ENCODE measurements at regions not wholly inside any gene's neighbourhood (a gene's known extent, or its start where the extent isn't known, plus 50 kb on each side); places are given as distances from the start of the nearest gene placed in this dataset.

DNA sequence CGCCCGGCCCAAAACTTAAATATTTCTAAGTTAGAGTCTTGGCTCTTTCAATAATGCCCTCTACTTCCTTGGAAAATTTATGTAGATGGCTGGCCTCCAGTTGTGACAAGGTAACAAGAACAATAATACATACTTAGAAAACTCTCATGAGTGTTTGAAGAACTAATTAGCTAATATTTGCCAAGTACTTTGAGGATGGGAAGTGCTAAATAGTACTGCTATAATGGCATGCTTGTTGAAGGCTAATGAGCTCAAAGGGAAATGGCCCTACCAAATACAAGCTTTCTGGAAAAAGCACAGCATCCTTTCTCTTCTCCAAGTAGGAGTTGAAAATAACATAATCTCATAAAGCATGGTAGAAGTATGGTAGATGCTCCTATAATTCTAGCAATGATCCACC lies 1022.2 kb upstream of the PIK3C3 start:
- TF ChIP-seq, protein P1, sequence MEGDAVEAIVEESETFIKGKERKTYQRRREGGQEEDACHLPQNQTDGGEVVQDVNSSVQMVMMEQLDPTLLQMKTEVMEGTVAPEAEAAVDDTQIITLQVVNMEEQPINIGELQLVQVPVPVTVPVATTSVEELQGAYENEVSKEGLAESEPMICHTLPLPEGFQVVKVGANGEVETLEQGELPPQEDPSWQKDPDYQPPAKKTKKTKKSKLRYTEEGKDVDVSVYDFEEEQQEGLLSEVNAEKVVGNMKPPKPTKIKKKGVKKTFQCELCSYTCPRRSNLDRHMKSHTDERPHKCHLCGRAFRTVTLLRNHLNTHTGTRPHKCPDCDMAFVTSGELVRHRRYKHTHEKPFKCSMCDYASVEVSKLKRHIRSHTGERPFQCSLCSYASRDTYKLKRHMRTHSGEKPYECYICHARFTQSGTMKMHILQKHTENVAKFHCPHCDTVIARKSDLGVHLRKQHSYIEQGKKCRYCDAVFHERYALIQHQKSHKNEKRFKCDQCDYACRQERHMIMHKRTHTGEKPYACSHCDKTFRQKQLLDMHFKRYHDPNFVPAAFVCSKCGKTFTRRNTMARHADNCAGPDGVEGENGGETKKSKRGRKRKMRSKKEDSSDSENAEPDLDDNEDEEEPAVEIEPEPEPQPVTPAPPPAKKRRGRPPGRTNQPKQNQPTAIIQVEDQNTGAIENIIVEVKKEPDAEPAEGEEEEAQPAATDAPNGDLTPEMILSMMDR (IDR thresholded peaks at IDR 0.05; ENCODE audit: extremely low read depth, insufficient read depth, missing control alignments): no peak
- no peak for DNase-seq (ENCODE audit: low spot score)
- in situ Hi-C loops (cut with MboI; ENCODE audit: low pct_unique_long_range_greater_than_20kb, low sequenced_read_pairs, unreplicated experiment): no loop called here

DNA sequence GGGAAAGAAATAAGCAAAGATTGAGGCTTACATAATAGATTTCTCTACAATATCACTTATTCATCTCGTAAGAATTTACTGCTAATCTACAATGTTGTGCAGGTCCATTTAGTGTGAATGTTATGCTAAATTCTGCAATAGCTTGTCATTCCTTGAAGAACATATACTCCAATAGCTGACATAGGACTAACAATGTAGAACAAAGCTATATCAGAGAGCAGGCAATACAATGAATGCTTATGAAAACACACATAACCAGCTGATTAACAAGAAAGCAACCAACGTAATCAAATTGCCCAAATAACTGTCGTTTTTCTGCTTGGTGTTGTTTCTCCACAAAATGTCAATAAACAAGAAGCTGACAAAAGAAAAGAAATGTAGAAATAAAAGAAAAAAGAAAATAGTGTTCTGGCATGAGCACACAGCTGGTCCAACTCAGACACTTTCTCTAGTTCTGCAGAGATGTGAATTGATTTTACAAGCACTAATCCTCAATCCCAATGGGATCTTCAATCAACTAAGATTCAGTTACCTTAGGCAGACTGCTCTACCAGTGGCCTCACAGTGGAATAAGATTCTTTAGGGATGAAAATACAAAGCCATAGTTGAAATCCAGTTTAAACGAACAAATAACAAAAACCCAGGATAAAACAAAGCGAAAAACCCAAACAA lies 1024.7 kb upstream of the PIK3C3 start:
- no peak for DNase-seq (ENCODE audit: low spot score)
- in situ Hi-C loops (cut with MboI; ENCODE audit: low pct_unique_long_range_greater_than_20kb, low sequenced_read_pairs, unreplicated experiment): no loop called here
- TF ChIP-seq, protein P1 (IDR thresholded peaks at IDR 0.05; ENCODE audit: extremely low read depth, insufficient read depth, missing control alignments): no peak

DNA sequence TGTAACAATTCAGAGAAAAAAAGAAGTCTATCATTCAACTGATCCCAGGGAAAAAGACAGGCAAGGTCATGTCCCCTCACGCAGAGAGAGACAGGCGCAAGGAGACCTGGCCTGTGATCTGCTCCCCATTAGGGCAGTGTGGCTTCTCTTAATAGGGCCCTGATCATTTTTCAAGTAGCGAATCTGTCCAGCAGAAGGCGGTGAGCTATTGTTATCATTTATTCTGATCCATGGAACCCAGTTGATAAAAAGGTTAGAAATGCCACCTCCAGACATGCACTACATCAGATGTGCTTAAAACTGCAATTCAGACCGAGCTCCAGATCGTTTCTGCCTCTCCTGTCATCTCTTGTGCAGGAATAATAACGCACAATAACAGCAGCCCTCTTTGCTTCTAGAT lies 1025.6 kb upstream of the PIK3C3 start:
- no peak for DNase-seq (ENCODE audit: low spot score)
- TF ChIP-seq, protein P1 (IDR thresholded peaks at IDR 0.05; ENCODE audit: extremely low read depth, insufficient read depth, missing control alignments): no peak
- in situ Hi-C loops (cut with MboI; ENCODE audit: low pct_unique_long_range_greater_than_20kb, low sequenced_read_pairs, unreplicated experiment): no loop called here

DNA sequence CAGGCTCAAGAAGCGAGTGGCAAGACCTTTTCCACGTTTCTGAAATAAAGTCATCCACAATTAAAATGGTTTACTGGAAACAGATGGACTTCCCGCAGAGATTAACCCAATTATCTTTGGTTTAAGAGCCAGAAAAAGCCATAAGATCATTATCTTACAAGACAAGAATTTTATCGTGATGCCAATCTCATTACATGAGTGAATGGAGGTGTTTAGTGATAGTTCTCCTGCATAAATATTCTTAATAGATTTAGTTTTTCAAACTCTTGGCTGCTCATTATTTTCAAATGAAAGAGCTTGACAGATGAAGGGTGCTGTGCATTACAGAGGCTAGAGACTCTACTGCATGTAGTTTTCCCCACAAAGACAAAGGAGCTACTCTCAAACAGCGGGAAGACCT lies 1028.4 kb upstream of the PIK3C3 start:
- TF ChIP-seq, protein P1 (IDR thresholded peaks at IDR 0.05; ENCODE audit: extremely low read depth, insufficient read depth, missing control alignments): no peak
- DNase-seq (ENCODE audit: low spot score): no peak
- in situ Hi-C loops (cut with MboI; ENCODE audit: low pct_unique_long_range_greater_than_20kb, low sequenced_read_pairs, unreplicated experiment): no loop called here

DNA sequence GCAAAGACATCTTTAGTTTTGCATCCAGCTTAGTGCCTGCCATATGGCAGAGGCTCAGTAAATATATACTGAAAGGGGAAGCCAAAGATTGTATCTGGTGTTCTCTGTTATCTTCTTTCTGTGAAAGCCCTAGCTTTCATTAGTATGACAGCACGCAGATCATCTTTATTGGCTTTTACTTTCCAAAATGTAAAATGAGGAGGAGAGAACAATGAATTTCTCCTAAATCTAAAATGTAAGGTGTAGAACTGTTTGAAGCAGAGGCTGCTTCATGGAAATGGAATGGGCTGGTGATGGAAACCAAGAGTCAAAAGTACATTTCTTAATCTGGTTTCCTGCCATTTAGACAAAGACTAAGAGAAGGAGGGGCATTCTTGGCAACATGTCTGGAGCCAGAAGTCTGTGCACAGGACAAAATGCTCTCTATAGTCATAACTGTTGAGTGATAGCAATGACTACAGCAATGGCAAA lies 1029.9 kb upstream of the PIK3C3 start:
- in situ Hi-C loops (cut with MboI; ENCODE audit: low pct_unique_long_range_greater_than_20kb, low sequenced_read_pairs, unreplicated experiment): no loop called here
- DNase-seq (ENCODE audit: low spot score): no peak
- TF ChIP-seq, protein P1 (IDR thresholded peaks at IDR 0.05; ENCODE audit: extremely low read depth, insufficient read depth, missing control alignments): no peak

DNA sequence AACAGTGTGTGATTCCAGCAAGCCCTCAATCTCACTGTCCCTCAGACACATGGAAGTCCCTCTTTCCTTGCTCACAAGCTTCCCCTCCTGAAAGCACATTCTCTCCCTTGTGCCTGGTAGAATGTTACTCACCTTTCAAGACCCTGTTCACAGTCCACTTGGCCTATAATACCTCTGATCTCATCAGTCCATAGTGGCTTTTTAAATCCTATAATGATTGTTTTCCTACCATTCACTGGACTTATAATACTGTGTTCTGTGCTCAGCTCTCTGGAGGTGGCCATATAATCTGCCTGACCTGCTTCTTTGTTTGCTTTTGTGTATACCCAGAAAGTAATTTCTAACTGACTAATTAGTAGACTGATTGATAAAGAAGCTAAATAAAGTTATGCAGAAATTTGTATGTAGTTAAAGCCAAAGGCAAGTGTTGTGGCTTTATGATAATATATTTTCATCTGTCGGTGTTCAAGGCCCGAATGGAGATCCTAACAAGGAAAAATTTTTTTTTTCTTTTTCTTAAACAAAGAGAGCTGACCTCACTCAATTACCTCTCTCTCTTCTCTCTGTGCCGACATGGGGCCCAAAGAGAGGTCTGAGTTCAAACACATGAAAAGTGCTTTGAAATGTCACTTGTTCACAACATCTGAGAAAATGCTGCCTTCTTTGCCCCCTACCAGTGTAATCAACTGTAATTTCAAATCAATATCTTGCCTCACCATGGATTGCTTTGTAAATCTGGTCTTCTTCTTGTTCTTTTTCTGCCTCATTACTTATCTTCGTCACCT lies 1033.0 kb upstream of the PIK3C3 start:
- TF ChIP-seq, protein P1 (IDR thresholded peaks at IDR 0.05; ENCODE audit: extremely low read depth, insufficient read depth, missing control alignments): no peak
- no peak for DNase-seq (ENCODE audit: low spot score)
- in situ Hi-C loops (cut with MboI; ENCODE audit: low pct_unique_long_range_greater_than_20kb, low sequenced_read_pairs, unreplicated experiment): no loop called here
